HG03103 (cell line): ENCODE measurements at regions not wholly inside any gene's neighbourhood (a gene's known extent, or its start where the extent isn't known, plus 50 kb on each side); places are given as distances from the start of the nearest gene placed in this dataset.
"Not testable (repeated sequence)": the region's sequence is repeated elsewhere in the genome, so short reads cannot be mapped to it uniquely, and the experiment has no call there.

Experiments
- ATAC-seq: cut with Tn5 transposase; IDR thresholded peaks from one replicate; pipeline ENCODE4 v1.9.1; 2021; ENCODE audit warnings: low read depth; ENCODE audit not compliant: unreplicated experiment

GRCh38 chr6:169101981-169102380 lies 151.7 kb downstream of the THBS2 start:
- no peak for ATAC-seq

- ATAC-seq: no peak
These were observed 152.4 kb downstream of the THBS2 start for GRCh38 chr6:169101036-169101805.

- no peak for ATAC-seq
These were observed 154.0 kb downstream of the THBS2 start for GRCh38 chr6:169099411-169100202.

DNA sequence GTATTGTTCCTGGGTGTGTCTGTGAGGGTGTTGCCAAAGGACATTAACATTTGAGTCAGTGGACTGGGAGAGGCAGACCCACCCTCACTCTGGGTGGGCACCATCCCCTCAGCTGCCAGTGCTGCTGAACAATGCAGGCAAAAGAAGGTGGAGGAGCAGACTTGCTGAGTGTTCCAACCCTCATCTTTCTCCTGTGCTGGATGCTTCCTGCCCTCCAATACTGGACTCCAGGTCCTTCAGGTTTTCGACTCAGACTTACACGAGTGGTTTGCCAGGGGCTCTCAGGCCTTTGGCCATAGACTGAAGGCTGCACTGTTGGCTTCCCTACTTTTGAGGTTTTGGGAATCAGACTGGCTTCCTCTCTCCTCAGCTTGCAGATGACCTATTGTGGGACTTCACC lies 155.0 kb downstream of the THBS2 start:
- not testable (repeated sequence) for ATAC-seq

- ATAC-seq: no peak
These were observed 155.5 kb downstream of the THBS2 start for GRCh38 chr6:169098116-169098515.

- no peak for ATAC-seq
These were observed 156.2 kb downstream of the THBS2 start for GRCh38 chr6:169097381-169097959.

- ATAC-seq: no peak
These were observed 157.3 kb downstream of the THBS2 start for GRCh38 chr6:169096388-169096787.

GRCh38 chr6:169095153-169095552 lies 158.5 kb downstream of the THBS2 start:
- no peak for ATAC-seq

- no peak for ATAC-seq
These were observed 159.1 kb downstream of the THBS2 start for GRCh38 chr6:169094552-169094950.

DNA sequence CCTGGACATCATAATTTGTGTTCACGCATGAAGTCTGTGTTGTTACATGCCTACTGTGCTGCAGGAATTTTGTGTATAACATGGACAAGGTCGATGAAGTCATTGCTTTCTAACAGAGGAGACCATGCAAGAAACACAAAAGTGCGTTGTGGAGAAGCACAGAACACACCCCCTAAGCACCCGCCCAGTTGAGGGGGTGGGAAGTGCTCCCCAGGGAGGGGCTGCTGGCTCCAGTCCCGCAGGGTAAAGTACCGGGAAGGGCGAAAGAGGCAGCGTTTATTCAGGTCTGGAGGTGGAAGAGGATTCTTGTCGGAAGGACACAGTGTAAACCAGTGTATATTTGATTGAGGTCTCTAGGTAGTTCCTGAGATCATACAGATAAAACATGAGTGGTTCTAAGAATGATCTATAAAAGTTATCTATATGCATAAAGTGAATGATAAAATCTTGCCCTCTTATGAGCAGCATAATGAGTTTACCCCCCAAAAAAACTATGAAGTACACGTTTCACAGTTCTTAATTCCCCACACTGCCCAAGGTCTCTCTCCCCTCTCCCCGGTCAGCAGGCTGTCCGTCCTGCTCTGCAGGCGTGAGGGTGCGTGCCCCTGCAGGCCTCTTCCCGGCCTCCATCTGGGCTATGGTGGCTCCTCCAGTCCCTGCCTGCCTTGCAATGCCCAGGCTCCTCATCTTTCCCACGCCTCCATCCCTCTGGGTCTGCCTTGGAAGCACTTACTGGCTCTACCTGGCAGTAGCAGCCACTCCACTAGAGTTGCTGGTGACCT lies 159.7 kb downstream of the THBS2 start:
- no peak for ATAC-seq

- ATAC-seq: no peak
These were observed 160.5 kb downstream of the THBS2 start for GRCh38 chr6:169093066-169093723.

DNA sequence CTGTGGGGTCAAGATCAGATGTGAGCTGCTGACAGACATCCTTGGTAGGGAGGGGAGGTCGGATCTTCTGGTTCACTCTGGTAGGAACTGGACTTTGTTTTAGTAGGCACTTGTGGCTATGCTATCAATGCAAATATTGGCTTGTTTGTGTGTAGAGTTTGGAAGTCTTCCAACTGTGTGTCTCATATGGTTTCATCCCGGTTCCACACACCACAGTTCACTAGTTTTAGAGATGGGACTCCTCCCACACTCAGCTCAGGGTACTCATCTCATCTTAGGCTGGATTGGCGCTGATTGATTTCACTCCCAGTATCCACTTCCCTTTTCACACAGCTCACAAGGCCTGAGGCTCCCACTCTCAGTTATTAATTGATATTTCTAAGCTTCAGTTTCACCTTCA lies 161.3 kb downstream of the THBS2 start:
- ATAC-seq: peak; percentile 87

- ATAC-seq: not testable (repeated sequence)
These were observed 163.0 kb downstream of the THBS2 start for GRCh38 chr6:169090514-169091127.

DNA sequence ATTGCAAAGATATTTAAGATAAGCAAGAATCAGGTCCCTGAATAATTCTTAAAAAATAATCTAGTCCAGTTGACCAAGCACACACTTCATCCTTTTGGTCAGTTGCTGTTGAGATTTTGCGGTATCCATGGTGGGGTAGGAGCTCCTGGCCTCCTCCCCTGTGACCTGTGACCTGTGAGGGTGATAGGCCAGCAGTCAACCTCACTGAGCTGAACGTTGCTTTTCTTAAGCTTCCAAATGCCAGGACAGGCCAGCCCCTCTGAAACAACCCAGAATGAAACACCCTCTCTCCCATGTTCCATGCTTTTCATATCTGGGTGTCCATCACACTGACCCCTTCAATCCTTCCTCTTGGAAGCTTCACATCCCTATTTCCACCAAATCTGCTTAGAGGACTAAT lies 164.9 kb downstream of the THBS2 start:
- ATAC-seq: no peak

GRCh38 chr6:169087443-169088041 lies 166.1 kb downstream of the THBS2 start:
- ATAC-seq: no peak

GRCh38 chr6:169086616-169087015 lies 167.0 kb downstream of the THBS2 start:
- not testable (repeated sequence) for ATAC-seq

DNA sequence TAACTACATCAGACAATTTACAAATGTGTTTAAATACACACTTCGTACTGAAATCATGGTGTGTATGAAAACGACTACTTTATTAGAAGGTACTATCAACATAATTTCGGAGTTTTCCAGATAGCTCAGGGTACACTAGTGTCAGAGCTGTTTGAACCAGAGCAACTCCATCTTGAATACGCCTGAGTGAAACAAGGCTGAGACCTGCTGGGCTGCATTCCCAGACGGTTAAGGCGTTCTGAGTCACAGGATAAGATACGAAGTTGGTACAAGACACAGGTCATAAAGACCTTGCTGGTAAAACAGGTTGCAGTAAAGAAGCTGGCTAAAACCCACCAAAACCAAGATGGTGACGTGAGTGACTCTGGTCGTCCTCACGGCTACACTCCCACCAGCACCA lies 167.6 kb downstream of the THBS2 start:
- ATAC-seq: no peak

DNA sequence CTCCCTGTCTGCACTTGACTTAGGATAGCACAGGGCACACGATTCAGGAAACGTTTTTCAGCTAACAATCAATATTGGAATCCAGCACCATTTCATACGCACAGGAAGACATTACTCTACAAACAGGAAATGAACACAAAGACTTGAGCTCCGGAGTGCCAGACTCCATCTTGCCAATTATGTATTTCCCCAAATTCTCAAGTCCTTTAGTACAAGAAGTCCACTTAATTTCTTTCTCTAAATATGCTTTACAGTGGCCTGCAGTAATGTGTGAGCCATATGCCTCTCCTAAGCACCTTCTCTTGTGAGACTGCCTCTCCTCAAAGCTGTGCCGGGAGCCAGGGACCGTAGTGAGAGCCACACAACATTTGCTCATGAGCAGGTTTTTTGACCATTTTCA lies 168.2 kb downstream of the THBS2 start:
- no peak for ATAC-seq

DNA sequence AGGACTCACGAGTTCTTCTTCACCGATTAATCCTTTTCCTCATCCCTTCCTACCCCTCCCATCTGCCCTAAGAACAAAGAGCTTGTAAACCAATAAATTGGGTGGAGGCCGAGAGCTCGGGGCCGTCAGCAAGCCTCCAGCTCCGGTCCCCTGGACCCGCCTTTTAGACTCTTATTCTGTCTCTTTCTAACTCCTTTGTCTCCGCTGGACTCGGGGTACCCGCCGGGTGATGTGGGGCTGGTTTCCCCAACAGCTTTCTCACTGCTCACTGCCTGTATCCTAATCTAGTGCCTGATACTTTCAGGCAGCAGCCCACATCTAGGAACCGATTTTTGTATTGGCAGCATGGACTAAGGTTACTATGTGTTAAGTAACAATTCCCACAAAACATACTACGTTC lies 169.1 kb downstream of the THBS2 start:
- ATAC-seq: not testable (repeated sequence)
